H9 (cell line): ENCODE measurements at regions not wholly inside any gene's neighbourhood (a gene's known extent, or its start where the extent isn't known, plus 50 kb on each side); places are given as distances from the start of the nearest gene placed in this dataset.

Experiments used
- DNase-seq: peaks from one replicate; pipeline ENCODE4 v3.0.0-alpha.2; 2017
- H2AFZ ChIP-seq: one replicate; pipeline ENCODE4 v1.6.1; 2013; ENCODE audit warnings: mild to moderate bottlenecking, low read length, control low read depth, moderate library complexity
- H2AK5ac ChIP-seq: 2 replicates; pipeline ENCODE4 v1.6.1; 2013; ENCODE audit warnings: low read length, control low read depth, mixed read lengths; ENCODE audit not compliant: insufficient read length
- H2BK120ac ChIP-seq: one replicate; pipeline ENCODE4 v1.6.1; 2013; ENCODE audit warnings: low read depth, mild to moderate bottlenecking, low read length, control low read depth, inconsistent platforms; ENCODE audit not compliant: poor library complexity, severe bottlenecking
- H2BK12ac ChIP-seq: 2 replicates; pipeline ENCODE4 v1.6.1; 2013; ENCODE audit warnings: low read length, control low read depth, mixed read lengths, low read depth; ENCODE audit not compliant: insufficient read length
- H2BK15ac ChIP-seq: 2 replicates; pipeline ENCODE4 v1.6.1; 2013; ENCODE audit warnings: low read depth, low read length, control low read depth
- H2BK20ac ChIP-seq: one replicate; pipeline ENCODE4 v1.6.1; 2013; ENCODE audit warnings: low read depth, mild to moderate bottlenecking, low read length, control low read depth, inconsistent platforms; ENCODE audit not compliant: poor library complexity, severe bottlenecking
- H2BK5ac ChIP-seq: 2 replicates; pipeline ENCODE4 v1.6.1; 2013; ENCODE audit warnings: low read length, control low read depth, mixed read lengths; ENCODE audit not compliant: insufficient read length
- H3K14ac ChIP-seq: 2 replicates; pipeline ENCODE4 v1.6.1; 2013; ENCODE audit warnings: low read length, control low read depth; ENCODE audit not compliant: insufficient read depth
- H3K18ac ChIP-seq: 2 replicates; pipeline ENCODE4 v1.6.1; 2013; ENCODE audit warnings: low read depth, mild to moderate bottlenecking, mixed read lengths, low read length, control low read depth; ENCODE audit not compliant: insufficient read length
- H3K23ac ChIP-seq: 2 replicates; pipeline ENCODE4 v1.6.1; 2013; ENCODE audit warnings: low read length, control low read depth, mixed read lengths, low read depth; ENCODE audit not compliant: insufficient read length
- H3K23me2 ChIP-seq: 2 replicates; pipeline ENCODE4 v1.6.1; 2013; ENCODE audit warnings: low read depth, mild to moderate bottlenecking, mixed read lengths, low read length, control low read depth; ENCODE audit not compliant: insufficient read length, poor library complexity, severe bottlenecking
- H3K27ac ChIP-seq: 2 replicates; pipeline ENCODE4 v1.5.1; 2013; ENCODE audit warnings: low read length, control low read depth, mixed read lengths, low read depth; ENCODE audit not compliant: insufficient read length
- H3K27me3 ChIP-seq: 2 replicates; pipeline ENCODE4 v1.6.1; 2013; ENCODE audit warnings: low read length, control low read depth, inconsistent platforms; ENCODE audit not compliant: insufficient read depth
- H3K4ac ChIP-seq: 2 replicates; pipeline ENCODE4 v1.6.1; 2013; ENCODE audit warnings: low read depth, mild to moderate bottlenecking, control low read depth, inconsistent platforms, low read length, moderate library complexity
- H3K4me1 ChIP-seq: 2 replicates; pipeline ENCODE4 v1.6.1; 2013; ENCODE audit warnings: low read length, control low read depth, inconsistent platforms; ENCODE audit not compliant: insufficient read depth
- H3K4me2 ChIP-seq: 2 replicates; pipeline ENCODE4 v1.6.1; 2013; ENCODE audit warnings: low read length, control low read depth, mixed read lengths; ENCODE audit not compliant: insufficient read length, insufficient read depth
- H3K56ac ChIP-seq: 2 replicates; pipeline ENCODE4 v1.6.1; 2013; ENCODE audit warnings: low read depth, mild to moderate bottlenecking, mixed read lengths, low read length, control low read depth; ENCODE audit not compliant: insufficient read length
- H3K79me1 ChIP-seq: 2 replicates; pipeline ENCODE4 v1.6.1; 2013; ENCODE audit warnings: low read depth, mild to moderate bottlenecking, moderate library complexity, low read length, control low read depth, inconsistent platforms; ENCODE audit not compliant: insufficient read depth, poor library complexity, severe bottlenecking
- H3K79me2 ChIP-seq: 2 replicates; pipeline ENCODE4 v1.6.1; 2013; ENCODE audit warnings: low read length, control low read depth, inconsistent platforms; ENCODE audit not compliant: insufficient read depth
- H3K9ac ChIP-seq: 2 replicates; pipeline ENCODE4 v1.6.1; 2013; ENCODE audit warnings: low read length, control low read depth, mixed read lengths; ENCODE audit not compliant: insufficient read length; ENCODE audit errors: extremely low read depth
- H3K9me3 ChIP-seq: one replicate; pipeline ENCODE4 v1.6.1; 2013; ENCODE audit warnings: low read depth, low read length, inconsistent platforms; ENCODE audit not compliant: control insufficient read depth
- H3T11ph ChIP-seq: one replicate; pipeline ENCODE4 v1.6.1; 2013; ENCODE audit warnings: mild to moderate bottlenecking, low read length, control low read depth, inconsistent platforms
- H4K20me1 ChIP-seq: one replicate; pipeline ENCODE4 v1.6.1; 2013; ENCODE audit not compliant: control insufficient read depth, insufficient read length, insufficient read depth
- H4K5ac ChIP-seq: 2 replicates; pipeline ENCODE4 v1.6.1; 2013; ENCODE audit warnings: low read depth, mild to moderate bottlenecking, mixed read lengths, low read length, control low read depth; ENCODE audit not compliant: insufficient read length
- H4K8ac ChIP-seq: replicated peaks from 2 replicates; pipeline ENCODE4 v1.6.1; 2013; ENCODE audit warnings: low read length, control low read depth, mixed read lengths, low read depth; ENCODE audit not compliant: insufficient read length
- H4K91ac ChIP-seq: 2 replicates; pipeline ENCODE4 v1.6.1; 2013; ENCODE audit warnings: low read depth, mild to moderate bottlenecking, moderate library complexity, mixed read lengths, low read length, control low read depth; ENCODE audit not compliant: insufficient read length
- H3K27ac Mint-ChIP-seq, 3 experiments: 2 replicates in 2 of 3; 3 replicates in 1 of 3; pipeline ENCODE4 v1.8.0; 2020 to 2021; ENCODE audit warnings: mixed read lengths in 3 of 3, mild to moderate bottlenecking in 1 of 3, moderate library complexity in 1 of 3
- H3K27me3 Mint-ChIP-seq: 2 replicates; pipeline ENCODE4 v1.8.0; 2021; ENCODE audit warnings: low read depth, mild to moderate bottlenecking, moderate library complexity, mixed read lengths
- H3K36me3 Mint-ChIP-seq, 3 experiments: 2 replicates in 2 of 3; 3 replicates in 1 of 3; pipeline ENCODE4 v1.8.0; 2020 to 2021; ENCODE audit warnings: low read depth in 3 of 3, mixed read lengths in 3 of 3; ENCODE audit not compliant: insufficient read depth in 1 of 3
- H3K4me1 Mint-ChIP-seq, 2 experiments: 2 replicates each; pipeline ENCODE4 v1.8.0; 2020; ENCODE audit warnings: mixed read lengths in 2 of 2
- H3K4me3 Mint-ChIP-seq, 2 experiments: 2 replicates in 1 of 2; 3 replicates in 1 of 2; pipeline ENCODE4 v1.8.0; 2020 to 2021; ENCODE audit warnings: mild to moderate bottlenecking in 2 of 2, mixed read lengths in 2 of 2, moderate library complexity in 1 of 2
- H3K9me3 Mint-ChIP-seq, 2 experiments: 2 replicates in 1 of 2; 3 replicates in 1 of 2; pipeline ENCODE4 v1.8.0; 2020; ENCODE audit warnings: mild to moderate bottlenecking in 2 of 2, mixed read lengths in 2 of 2, moderate library complexity in 1 of 2
- CTCF ChIP-seq: fragments of 200-600 bp; sonication (generic); conservative IDR thresholded peaks from 3 replicates; pipeline ENCODE4 v1.8.0; 2021; ENCODE audit warnings: antibody characterized with exemption, mild to moderate bottlenecking
- WGBS: extraction: QIAGEN DNeasy Blood & Tissue Kit; methylation state at CpG from one replicate; pipeline ENCODE4 v1.1.7; 2013; ENCODE audit warnings: missing lambda C conversion rate, low lambda C conversion rate, mixed read lengths; ENCODE audit not compliant: insufficient read length; ENCODE audit errors: extremely low coverage; 5-methylcytosine and 5-hydroxymethylcytosine counted together

- Mint-ChIP-seq H3K4me3 (no peak overlapping the region), H3K27me3 (no peaks in the 10 kb centered on the region; the same call in 1 of the 2 replicates), H3K9me3 (peaks cover 4 to 7% of the 10 kb centered on the region in 2 experiments; a peak in 3 of 5 replicates), H3K36me3 (peaks cover 0 to 5% (median 0%) of the 10 kb centered on the region in 3 experiments; a peak in 1 of 7 replicates), H3K4me1 (no peaks in the 10 kb centered on the region), H3K27ac (no peak overlapping the region)
- no peak overlapping the region for H2BK5ac ChIP-seq
- H2AK5ac ChIP-seq, result no peak overlapping the region
- no peaks in the 10 kb centered on the region for H3K23me2 ChIP-seq
- no peak overlapping the region for H3T11ph ChIP-seq
- H3K9ac ChIP-seq, result no peak overlapping the region
- H3K4ac ChIP-seq, result no peak overlapping the region
- no peak overlapping the region for H3K14ac ChIP-seq
- H3K27me3 ChIP-seq, result no peaks in the 10 kb centered on the region
- no peaks in the 10 kb centered on the region for H3K9me3 ChIP-seq
- H3K79me2 ChIP-seq, result no peaks in the 10 kb centered on the region
- H2BK120ac ChIP-seq, result no peak overlapping the region
- H2BK15ac ChIP-seq, result no peak overlapping the region
- H3K23ac ChIP-seq, result no peak overlapping the region
- no peak overlapping the region for H2BK12ac ChIP-seq
- no peak overlapping the region for H3K18ac ChIP-seq
- no peaks in the 10 kb centered on the region for H4K20me1 ChIP-seq
- H4K8ac ChIP-seq, result no peak overlapping the region
- no peak for DNase-seq
- H3K4me2 ChIP-seq, result no peak overlapping the region
- H4K5ac ChIP-seq, result no peak overlapping the region
- no peaks in the 10 kb centered on the region for H3K79me1 ChIP-seq
- no peak overlapping the region for H3K56ac ChIP-seq
- H2BK20ac ChIP-seq, result no peak overlapping the region
- TF ChIP-seq CTCF, result no peak
- H3K27ac ChIP-seq, result no peak overlapping the region
- no peaks in the 10 kb centered on the region for H3K4me1 ChIP-seq
- WGBS, result no CpG with 5 or more reads among the region's 2 CpGs
- no peak overlapping the region for H4K91ac ChIP-seq
- no peak overlapping the region for H2AFZ ChIP-seq
Observed at GRCh38 chr10:9636216-9636615, 1381.5 kb upstream of the CELF2 start.
